GM23338 (cell line): ENCODE measurements at regions not wholly inside any gene's neighbourhood (a gene's known extent, or its start where the extent isn't known, plus 50 kb on each side); places are given as distances from the start of the nearest gene placed in this dataset.

ENCODE experiments used
- ATAC-seq: fragments of 200-7000 bp; cut with Tn5 transposase; 3 replicates; pipeline ENCODE4 v1.9.1; 2020
- DNase-seq: peaks from one replicate; pipeline ENCODE4 v3.0.0-alpha.2; 2015; ENCODE audit warnings: low spot score
- H2AFZ ChIP-seq: fragments of 200-600 bp; sonication (generic); 2 replicates; pipeline ENCODE4 v1.8.0; 2016; ENCODE audit warnings: antibody characterized with exemption, mild to moderate bottlenecking, moderate library complexity
- H3F3A ChIP-seq: fragments of 200-600 bp; sonication (generic); replicated peaks from 2 replicates; pipeline ENCODE4 v1.8.0; 2017; ENCODE audit warnings: antibody characterized with exemption, mixed run types, low read depth
- H3K27ac ChIP-seq: fragments of 200-600 bp; sonication (generic); 2 replicates; pipeline ENCODE4 v1.6.1; 2016; ENCODE audit warnings: low read depth
- H3K27me3 ChIP-seq: fragments of 200-600 bp; sonication (generic); 2 replicates; pipeline ENCODE4 v1.8.0; 2016; ENCODE audit warnings: mild to moderate bottlenecking, mixed run types, moderate library complexity; ENCODE audit not compliant: insufficient read depth
- H3K36me3 ChIP-seq: fragments of 200-600 bp; sonication (generic); 2 replicates; pipeline ENCODE4 v1.8.0; 2016; ENCODE audit warnings: mild to moderate bottlenecking; ENCODE audit not compliant: insufficient read depth
- H3K4me1 ChIP-seq: fragments of 200-600 bp; sonication (generic); 2 replicates; pipeline ENCODE4 v1.8.0; 2016; ENCODE audit warnings: mild to moderate bottlenecking, moderate library complexity; ENCODE audit not compliant: insufficient read depth
- H3K4me2 ChIP-seq: fragments of 200-600 bp; sonication (generic); 2 replicates; pipeline ENCODE4 v1.7.1; 2017; ENCODE audit warnings: mixed run types
- H3K4me3 ChIP-seq: fragments of 200-600 bp; sonication (generic); 2 replicates; pipeline ENCODE4 v1.6.1; 2016; ENCODE audit warnings: mixed run types
- H3K79me2 ChIP-seq: fragments of 200-600 bp; sonication (generic); replicated peaks from 2 replicates; pipeline ENCODE4 v1.8.0; 2017; ENCODE audit warnings: mild to moderate bottlenecking; ENCODE audit not compliant: insufficient read depth
- H3K9me2 ChIP-seq: fragments of 200-600 bp; sonication (generic); 2 replicates; pipeline ENCODE4 v1.8.0; 2017; ENCODE audit not compliant: insufficient read depth
- H4K20me1 ChIP-seq: fragments of 200-600 bp; sonication (generic); replicated peaks from 2 replicates; pipeline ENCODE4 v1.8.0; 2017; ENCODE audit warnings: mild to moderate bottlenecking; ENCODE audit not compliant: insufficient read depth
- H3K27ac Mint-ChIP-seq: 2 replicates; pipeline ENCODE4 v1.8.0; 2020; ENCODE audit warnings: inconsistent platforms, mild to moderate bottlenecking, moderate library complexity, mixed read lengths
- H3K27me3 Mint-ChIP-seq: 3 replicates; pipeline ENCODE4 v1.8.0; 2022; ENCODE audit warnings: low read depth, mild to moderate bottlenecking, moderate library complexity, mixed read lengths, inconsistent platforms; ENCODE audit not compliant: insufficient read depth, poor library complexity
- H3K36me3 Mint-ChIP-seq: 3 replicates; pipeline ENCODE4 v1.8.0; 2021; ENCODE audit warnings: low read depth, mild to moderate bottlenecking, inconsistent platforms, moderate library complexity, mixed read lengths
- H3K4me1 Mint-ChIP-seq: 3 replicates; pipeline ENCODE4 v1.8.0; 2020; ENCODE audit warnings: mild to moderate bottlenecking, inconsistent platforms, mixed read lengths
- H3K4me3 Mint-ChIP-seq: 3 replicates; pipeline ENCODE4 v1.8.0; 2021; ENCODE audit warnings: moderate library complexity, mild to moderate bottlenecking, inconsistent platforms, mixed read lengths
- H3K9me3 Mint-ChIP-seq: 3 replicates; pipeline ENCODE4 v1.8.0; 2020; ENCODE audit warnings: moderate library complexity, mild to moderate bottlenecking, inconsistent platforms, mixed read lengths
- EZH2 ChIP-seq: fragments of 200-600 bp; sonication (generic); IDR thresholded peaks from one replicate; pipeline ENCODE4 v1.8.0; 2017; ENCODE audit warnings: antibody characterized with exemption, mild to moderate bottlenecking, low read depth; ENCODE audit not compliant: unreplicated experiment
- JUNB ChIP-seq: IDR thresholded peaks from one replicate; pipeline ENCODE4 v1.6.1; 2016; ENCODE audit warnings: antibody characterized with exemption; ENCODE audit not compliant: unreplicated experiment
- NANOG ChIP-seq: IDR thresholded peaks from 2 replicates; pipeline ENCODE4 v1.6.1; 2016; ENCODE audit warnings: antibody characterized with exemption, borderline replicate concordance
- POLR2AphosphoS5 ChIP-seq: IDR thresholded peaks from 2 replicates; pipeline ENCODE4 v1.6.1; 2016; ENCODE audit warnings: antibody characterized with exemption, low read depth
- STAT1 ChIP-seq: IDR thresholded peaks from one replicate; pipeline ENCODE4 v1.6.1; 2016; ENCODE audit warnings: antibody characterized with exemption; ENCODE audit not compliant: unreplicated experiment
- ZNF114 ChIP-seq: fragments of 250-450 bp; sonication (Bioruptor Pico); IDR thresholded peaks from 2 replicates; pipeline ENCODE4 v1.5.0; 2020; ENCODE audit warnings: mild to moderate bottlenecking, moderate library complexity
- ZNF462 ChIP-seq: fragments of 250-450 bp; sonication (Bioruptor Pico); IDR thresholded peaks from 2 replicates; pipeline ENCODE4 v1.5.0; 2020; ENCODE audit warnings: mild to moderate bottlenecking, moderate library complexity
- TF ChIP-seq, protein P1 (sequence below), 2 experiments: fragments of 200-600 bp in 1 of 2; sonication (generic) in 1 of 2; conservative IDR thresholded peaks; 2 replicates each; pipeline versions ENCODE4 v1.5.1 to v1.6.1; 2016 to 2017; ENCODE audit warnings: antibody characterized with exemption in 2 of 2, low read depth in 2 of 2, mild to moderate bottlenecking in 2 of 2, moderate library complexity in 1 of 2
- TF ChIP-seq, protein P2 (sequence below): IDR thresholded peaks from 2 replicates; pipeline ENCODE4 v1.6.1; 2016; ENCODE audit warnings: antibody characterized with exemption
- TF ChIP-seq, protein P3 (sequence below): IDR thresholded peaks from one replicate; pipeline ENCODE4 v1.6.1; 2018; ENCODE audit warnings: antibody characterized with exemption; ENCODE audit not compliant: unreplicated experiment

DNA sequence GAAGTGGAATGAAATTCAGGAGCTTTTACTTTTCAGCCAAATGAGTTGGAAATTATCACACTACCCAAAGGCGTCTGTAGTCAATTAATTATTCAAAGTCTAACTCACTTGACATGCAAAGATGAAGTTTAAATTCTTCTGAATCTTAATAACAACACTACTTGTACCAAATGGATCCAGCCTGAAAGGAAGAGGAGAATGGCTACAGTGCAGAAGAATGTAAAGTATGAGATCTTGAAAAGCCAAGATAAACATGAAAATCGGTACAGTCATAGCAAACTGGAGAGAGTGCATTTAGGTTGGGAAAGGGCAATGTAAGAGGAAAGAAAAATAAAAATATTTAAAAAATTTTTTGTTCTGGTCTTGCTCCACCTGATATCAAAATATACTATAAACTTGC lies 195.5 kb downstream of the SIM1 start:
- no peaks in the 10 kb centered on the region for H4K20me1 ChIP-seq
- peaks cover 32% of the 10 kb centered on the region for H3K4me1 Mint-ChIP-seq
- peak overlapping the region; percentile 31; the same call in 1 of the 2 replicates for H3K4me2 ChIP-seq
- no peak overlapping the region for H2AFZ ChIP-seq
- H3K9me2 ChIP-seq: peaks cover 3% of the 10 kb centered on the region; the same call in 1 of the 2 replicates
- H3K27ac Mint-ChIP-seq: no peak overlapping the region
- H3K4me3 Mint-ChIP-seq: no peak overlapping the region
- H3K36me3 ChIP-seq: no peaks in the 10 kb centered on the region
- no peaks in the 10 kb centered on the region for H3K36me3 Mint-ChIP-seq
- no peak for ATAC-seq
- H3F3A ChIP-seq: no peaks in the 10 kb centered on the region
- H3K79me2 ChIP-seq: no peaks in the 10 kb centered on the region
- TF ChIP-seq STAT1 (no peak), NANOG (0 out of 2 replicates have a peak, but pooled peaks have one; percentile 17), ZNF114 (no peak)
- H3K4me3 ChIP-seq: no peak overlapping the region
- no peaks in the 10 kb centered on the region for H3K9me3 Mint-ChIP-seq
- H3K27me3 ChIP-seq: no peaks in the 10 kb centered on the region
- H3K27ac ChIP-seq: no peak overlapping the region
- peaks cover 35% of the 10 kb centered on the region for H3K4me1 ChIP-seq
- DNase-seq: no peak
- H3K27me3 Mint-ChIP-seq: no peaks in the 10 kb centered on the region

DNA sequence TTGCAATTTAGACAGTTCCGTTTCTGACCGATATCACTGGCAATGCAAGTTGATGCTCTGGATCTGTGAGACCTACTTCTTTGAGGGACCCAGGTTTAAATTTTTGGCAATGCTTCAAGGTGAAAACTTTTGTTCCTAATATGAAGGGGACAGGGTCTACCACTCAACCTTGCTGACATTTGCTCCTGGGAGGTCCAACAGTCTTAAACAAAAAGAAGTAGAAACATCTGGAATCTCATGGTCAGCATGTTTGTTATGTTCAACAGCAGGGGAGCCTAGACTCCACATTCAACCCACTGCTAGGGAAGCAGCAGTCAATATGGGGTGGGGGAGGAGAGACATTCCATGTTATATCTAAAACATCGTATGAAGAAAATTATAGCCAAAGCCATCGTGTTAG lies 196.4 kb downstream of the SIM1 start:
- H3K4me1 Mint-ChIP-seq: peaks cover 32% of the 10 kb centered on the region
- peak overlapping the region; percentile 14; the same call in 1 of the 3 replicates for H3K4me3 Mint-ChIP-seq
- no peak overlapping the region for H3K4me3 ChIP-seq
- no peaks in the 10 kb centered on the region for H3K36me3 ChIP-seq
- H3K79me2 ChIP-seq: no peaks in the 10 kb centered on the region
- H3K27me3 Mint-ChIP-seq: no peaks in the 10 kb centered on the region
- ATAC-seq (peak; percentile 62), DNase-seq (peak; percentile 46)
- no peaks in the 10 kb centered on the region for H4K20me1 ChIP-seq
- no peaks in the 10 kb centered on the region for H3K27me3 ChIP-seq
- peak overlapping the region; percentile 24; the same call in 1 of the 2 replicates for H3K27ac ChIP-seq
- peaks cover 3% of the 10 kb centered on the region; the same call in 1 of the 2 replicates for H3K9me2 ChIP-seq
- H2AFZ ChIP-seq: no peak overlapping the region
- H3K4me1 ChIP-seq: peaks cover 35% of the 10 kb centered on the region
- H3K9me3 Mint-ChIP-seq: no peaks in the 10 kb centered on the region
- TF ChIP-seq JUNB: no peak
- no peak for TF ChIP-seq EZH2
- TF ChIP-seq STAT1: no peak
- no peak for TF ChIP-seq POLR2AphosphoS5
- TF ChIP-seq, protein P1, sequence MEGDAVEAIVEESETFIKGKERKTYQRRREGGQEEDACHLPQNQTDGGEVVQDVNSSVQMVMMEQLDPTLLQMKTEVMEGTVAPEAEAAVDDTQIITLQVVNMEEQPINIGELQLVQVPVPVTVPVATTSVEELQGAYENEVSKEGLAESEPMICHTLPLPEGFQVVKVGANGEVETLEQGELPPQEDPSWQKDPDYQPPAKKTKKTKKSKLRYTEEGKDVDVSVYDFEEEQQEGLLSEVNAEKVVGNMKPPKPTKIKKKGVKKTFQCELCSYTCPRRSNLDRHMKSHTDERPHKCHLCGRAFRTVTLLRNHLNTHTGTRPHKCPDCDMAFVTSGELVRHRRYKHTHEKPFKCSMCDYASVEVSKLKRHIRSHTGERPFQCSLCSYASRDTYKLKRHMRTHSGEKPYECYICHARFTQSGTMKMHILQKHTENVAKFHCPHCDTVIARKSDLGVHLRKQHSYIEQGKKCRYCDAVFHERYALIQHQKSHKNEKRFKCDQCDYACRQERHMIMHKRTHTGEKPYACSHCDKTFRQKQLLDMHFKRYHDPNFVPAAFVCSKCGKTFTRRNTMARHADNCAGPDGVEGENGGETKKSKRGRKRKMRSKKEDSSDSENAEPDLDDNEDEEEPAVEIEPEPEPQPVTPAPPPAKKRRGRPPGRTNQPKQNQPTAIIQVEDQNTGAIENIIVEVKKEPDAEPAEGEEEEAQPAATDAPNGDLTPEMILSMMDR (conservative IDR thresholded peaks at IDR 0.05; ENCODE audit: low read depth in 2 of 2): no peak
- TF ChIP-seq, protein P2, sequence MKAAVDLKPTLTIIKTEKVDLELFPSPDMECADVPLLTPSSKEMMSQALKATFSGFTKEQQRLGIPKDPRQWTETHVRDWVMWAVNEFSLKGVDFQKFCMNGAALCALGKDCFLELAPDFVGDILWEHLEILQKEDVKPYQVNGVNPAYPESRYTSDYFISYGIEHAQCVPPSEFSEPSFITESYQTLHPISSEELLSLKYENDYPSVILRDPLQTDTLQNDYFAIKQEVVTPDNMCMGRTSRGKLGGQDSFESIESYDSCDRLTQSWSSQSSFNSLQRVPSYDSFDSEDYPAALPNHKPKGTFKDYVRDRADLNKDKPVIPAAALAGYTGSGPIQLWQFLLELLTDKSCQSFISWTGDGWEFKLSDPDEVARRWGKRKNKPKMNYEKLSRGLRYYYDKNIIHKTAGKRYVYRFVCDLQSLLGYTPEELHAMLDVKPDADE: no peak
- no peak for TF ChIP-seq NANOG
- 0 out of 2 replicates have a peak, but pooled peaks have one; percentile 51 for TF ChIP-seq ZNF462
- TF ChIP-seq, protein P3, sequence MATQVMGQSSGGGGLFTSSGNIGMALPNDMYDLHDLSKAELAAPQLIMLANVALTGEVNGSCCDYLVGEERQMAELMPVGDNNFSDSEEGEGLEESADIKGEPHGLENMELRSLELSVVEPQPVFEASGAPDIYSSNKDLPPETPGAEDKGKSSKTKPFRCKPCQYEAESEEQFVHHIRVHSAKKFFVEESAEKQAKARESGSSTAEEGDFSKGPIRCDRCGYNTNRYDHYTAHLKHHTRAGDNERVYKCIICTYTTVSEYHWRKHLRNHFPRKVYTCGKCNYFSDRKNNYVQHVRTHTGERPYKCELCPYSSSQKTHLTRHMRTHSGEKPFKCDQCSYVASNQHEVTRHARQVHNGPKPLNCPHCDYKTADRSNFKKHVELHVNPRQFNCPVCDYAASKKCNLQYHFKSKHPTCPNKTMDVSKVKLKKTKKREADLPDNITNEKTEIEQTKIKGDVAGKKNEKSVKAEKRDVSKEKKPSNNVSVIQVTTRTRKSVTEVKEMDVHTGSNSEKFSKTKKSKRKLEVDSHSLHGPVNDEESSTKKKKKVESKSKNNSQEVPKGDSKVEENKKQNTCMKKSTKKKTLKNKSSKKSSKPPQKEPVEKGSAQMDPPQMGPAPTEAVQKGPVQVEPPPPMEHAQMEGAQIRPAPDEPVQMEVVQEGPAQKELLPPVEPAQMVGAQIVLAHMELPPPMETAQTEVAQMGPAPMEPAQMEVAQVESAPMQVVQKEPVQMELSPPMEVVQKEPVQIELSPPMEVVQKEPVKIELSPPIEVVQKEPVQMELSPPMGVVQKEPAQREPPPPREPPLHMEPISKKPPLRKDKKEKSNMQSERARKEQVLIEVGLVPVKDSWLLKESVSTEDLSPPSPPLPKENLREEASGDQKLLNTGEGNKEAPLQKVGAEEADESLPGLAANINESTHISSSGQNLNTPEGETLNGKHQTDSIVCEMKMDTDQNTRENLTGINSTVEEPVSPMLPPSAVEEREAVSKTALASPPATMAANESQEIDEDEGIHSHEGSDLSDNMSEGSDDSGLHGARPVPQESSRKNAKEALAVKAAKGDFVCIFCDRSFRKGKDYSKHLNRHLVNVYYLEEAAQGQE: no peak
- H3K4me2 ChIP-seq: peak overlapping the region; percentile 41
- H3K27ac Mint-ChIP-seq: no peak overlapping the region
- H3F3A ChIP-seq: no peaks in the 10 kb centered on the region
- H3K36me3 Mint-ChIP-seq: no peaks in the 10 kb centered on the region
